ENCODE measurements at regions not wholly inside any gene's neighbourhood (a gene's known extent, or its start where the extent isn't known, plus 50 kb on each side); places are given as distances from the start of the nearest gene placed in this dataset.

DNA sequence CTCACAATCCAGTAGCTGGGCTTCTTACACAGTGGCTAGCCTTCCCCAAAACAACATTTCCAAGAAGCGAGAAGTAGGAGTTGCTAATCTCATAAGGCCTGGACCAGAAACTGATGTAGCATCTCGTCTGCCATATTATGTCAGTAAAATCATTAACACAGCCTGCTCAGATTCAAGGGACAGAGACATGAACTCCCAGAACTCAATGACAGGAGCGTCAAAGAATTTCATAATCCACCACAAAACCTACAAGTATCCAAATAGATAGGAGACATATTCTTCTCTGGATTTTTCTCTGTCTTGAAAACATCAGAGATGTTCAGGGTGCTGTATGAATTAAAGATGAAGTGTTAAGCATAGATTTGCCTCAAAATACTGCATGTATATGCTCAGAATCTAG lies 457.6 kb upstream of the ACTBL2 start:
- TF ChIP-seq BHLHE40 (IDR thresholded peaks at IDR 0.05; ENCODE audit: borderline replicate concordance) (no peak), FOXM1 (IDR thresholded peaks at IDR 0.05; ENCODE audit: borderline replicate concordance) (no peak)
- TF ChIP-seq, protein P1, sequence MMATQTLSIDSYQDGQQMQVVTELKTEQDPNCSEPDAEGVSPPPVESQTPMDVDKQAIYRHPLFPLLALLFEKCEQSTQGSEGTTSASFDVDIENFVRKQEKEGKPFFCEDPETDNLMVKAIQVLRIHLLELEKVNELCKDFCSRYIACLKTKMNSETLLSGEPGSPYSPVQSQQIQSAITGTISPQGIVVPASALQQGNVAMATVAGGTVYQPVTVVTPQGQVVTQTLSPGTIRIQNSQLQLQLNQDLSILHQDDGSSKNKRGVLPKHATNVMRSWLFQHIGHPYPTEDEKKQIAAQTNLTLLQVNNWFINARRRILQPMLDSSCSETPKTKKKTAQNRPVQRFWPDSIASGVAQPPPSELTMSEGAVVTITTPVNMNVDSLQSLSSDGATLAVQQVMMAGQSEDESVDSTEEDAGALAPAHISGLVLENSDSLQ (IDR thresholded peaks at IDR 0.05): no peak
